HEK293T (cell line): ENCODE measurements at regions not wholly inside any gene's neighbourhood (a gene's known extent, or its start where the extent isn't known, plus 50 kb on each side); places are given as distances from the start of the nearest gene placed in this dataset.

Source experiments
- CTCF ChIA-PET: fragments of 350-600 bp; formaldehyde crosslinking; extraction: SDS; loops from one replicate; lab custom pipeline; 2021; ENCODE audit warnings: antibody characterized with exemption, inconsistent platforms; lab: Yijun Ruan, JAX
- POLR2A ChIA-PET: fragments of 350-600 bp; formaldehyde crosslinking; extraction: SDS; loops from one replicate; lab custom pipeline; 2020; ENCODE audit warnings: antibody characterized with exemption, inconsistent platforms; lab: Yijun Ruan, JAX
- DNase-seq: peaks from one replicate; pipeline ENCODE4 v3.0.0; 2012; ENCODE audit warnings: mixed read lengths; ENCODE audit errors: extremely low spot score
- ARNT ChIP-seq: fragments of 450-650 bp; IDR thresholded peaks from 2 replicates; pipeline ENCODE4 v1.6.1; 2017; ENCODE audit warnings: mild to moderate bottlenecking
- BHLHE40 ChIP-seq: fragments of 450-650 bp; IDR thresholded peaks from 2 replicates; pipeline ENCODE4 v1.6.1; 2016; ENCODE audit warnings: mild to moderate bottlenecking, moderate library complexity, borderline replicate concordance
- CTBP1 ChIP-seq: fragments of 450-650 bp; IDR thresholded peaks from 2 replicates; pipeline ENCODE4 v1.6.1; 2016; ENCODE audit warnings: borderline replicate concordance
- ELF4 ChIP-seq: fragments of 450-650 bp; IDR thresholded peaks from 2 replicates; pipeline ENCODE4 v1.6.1; 2017; ENCODE audit warnings: antibody characterized with exemption
- FOXA1 ChIP-seq: fragments of 450-650 bp; IDR thresholded peaks from 2 replicates; pipeline ENCODE4 v1.6.1; 2016; ENCODE audit warnings: mild to moderate bottlenecking
- FOXK2 ChIP-seq: fragments of 450-650 bp; IDR thresholded peaks from 2 replicates; pipeline ENCODE4 v1.6.1; 2016; ENCODE audit warnings: mild to moderate bottlenecking
- FOXM1 ChIP-seq: fragments of 450-650 bp; IDR thresholded peaks from 2 replicates; pipeline ENCODE4 v1.6.1; 2017; ENCODE audit warnings: mild to moderate bottlenecking, borderline replicate concordance
- HDGF ChIP-seq: fragments of 450-650 bp; IDR thresholded peaks from 2 replicates; pipeline ENCODE4 v1.6.1; 2017; ENCODE audit warnings: antibody characterized with exemption, borderline replicate concordance
- L3MBTL2 ChIP-seq: fragments of 450-650 bp; conservative IDR thresholded peaks from 2 replicates; pipeline ENCODE4 v1.6.1; 2016; ENCODE audit warnings: mild to moderate bottlenecking
- LEF1 ChIP-seq: fragments of 450-650 bp; IDR thresholded peaks from 2 replicates; pipeline ENCODE4 v1.6.1; 2017; ENCODE audit warnings: mild to moderate bottlenecking, borderline replicate concordance
- NFRKB ChIP-seq: fragments of 450-650 bp; IDR thresholded peaks from 2 replicates; pipeline ENCODE4 v1.6.1; 2016; ENCODE audit warnings: mild to moderate bottlenecking, moderate library complexity
- PKNOX1 ChIP-seq: fragments of 450-650 bp; IDR thresholded peaks from 2 replicates; pipeline ENCODE4 v1.6.1; 2016
- SP1 ChIP-seq: fragments of 450-650 bp; IDR thresholded peaks from 2 replicates; pipeline ENCODE4 v1.6.1; 2017
- SUZ12 ChIP-seq: fragments of 450-650 bp; IDR thresholded peaks from 2 replicates; pipeline ENCODE4 v1.6.1; 2016; ENCODE audit warnings: mild to moderate bottlenecking
- TARDBP ChIP-seq: fragments of 450-650 bp; IDR thresholded peaks from 2 replicates; pipeline ENCODE4 v1.6.1; 2016
- ZNF384 ChIP-seq: fragments of 450-650 bp; IDR thresholded peaks from 2 replicates; pipeline ENCODE4 v1.6.1; 2016

- POLR2A ChIA-PET = no interaction called here
Measured at GRCh38 chr17:69734656-69735055, 320.2 kb downstream of the MAP2K6 start.

GRCh38 chr17:69735285-69735684 lies 320.8 kb downstream of the MAP2K6 start:
- no peak for DNase-seq
- TF ChIP-seq HDGF = no peak
- no peak for TF ChIP-seq FOXM1
- TF ChIP-seq FOXA1 = no peak
- TF ChIP-seq BHLHE40 = no peak
- no peak for TF ChIP-seq TARDBP
- ChIA-PET CTCF (no interaction called here), POLR2A (no interaction called here)

More at GRCh38 chr17:69734656-69735055, 320.2 kb downstream of the MAP2K6 start:
- TF ChIP-seq LEF1 (no peak), SUZ12 (no peak), CTBP1 (no peak), FOXA1 (no peak), HDGF (no peak)
- no peak for DNase-seq
- CTCF ChIA-PET = no interaction called here

GRCh38 chr17:69743091-69743490 lies 328.6 kb downstream of the MAP2K6 start:
- DNase-seq = no peak
- TF ChIP-seq LEF1 = no peak
- TF ChIP-seq FOXK2 = no peak
- TF ChIP-seq SUZ12 = no peak
- no peak for TF ChIP-seq NFRKB
- no peak for TF ChIP-seq PKNOX1
- TF ChIP-seq ELF4 = no peak
- no peak for TF ChIP-seq CTBP1
- TF ChIP-seq ZNF384 = no peak
- TF ChIP-seq SP1 = no peak
- CTCF ChIA-PET = no interaction called here
- POLR2A ChIA-PET = no interaction called here

- no peak for TF ChIP-seq FOXA1
- no peak for TF ChIP-seq ZNF384
- no peak for TF ChIP-seq CTBP1
- no peak for TF ChIP-seq SP1
- TF ChIP-seq LEF1 = no peak
- TF ChIP-seq HDGF = no peak
- no peak for TF ChIP-seq ARNT
- TF ChIP-seq TARDBP = no peak
- no peak for TF ChIP-seq BHLHE40
- no peak for TF ChIP-seq FOXK2
- no peak for TF ChIP-seq FOXM1
- TF ChIP-seq ELF4 = no peak
- TF ChIP-seq PKNOX1 = no peak
- no peak for TF ChIP-seq SUZ12
- TF ChIP-seq L3MBTL2 = no peak
- TF ChIP-seq NFRKB = no peak
- ChIA-PET POLR2A (no interaction called here), CTCF (no interaction called here)
Measured at GRCh38 chr17:69744512-69745070, 330.1 kb downstream of the MAP2K6 start.

GRCh38 chr17:69749911-69750310 lies 325.1 kb upstream of the KCNJ16 start:
- no peak for DNase-seq
- CTCF ChIA-PET = no interaction called here
- POLR2A ChIA-PET = no interaction called here
- TF ChIP-seq ZNF384 = no peak
- no peak for TF ChIP-seq FOXA1
- TF ChIP-seq CTBP1 = no peak
- no peak for TF ChIP-seq HDGF
- no peak for TF ChIP-seq BHLHE40
- TF ChIP-seq TARDBP = no peak
- TF ChIP-seq SP1 = no peak
- no peak for TF ChIP-seq PKNOX1
- TF ChIP-seq SUZ12 = no peak
- no peak for TF ChIP-seq LEF1
- no peak for TF ChIP-seq FOXM1
- no peak for TF ChIP-seq FOXK2
- no peak for TF ChIP-seq NFRKB
- TF ChIP-seq ARNT = no peak

More at GRCh38 chr17:69744512-69745070, 330.1 kb downstream of the MAP2K6 start:
- no peak for DNase-seq

GRCh38 chr17:69757688-69758430 lies 317.2 kb upstream of the KCNJ16 start:
- ChIA-PET POLR2A (no interaction called here), CTCF (no interaction called here)
- TF ChIP-seq SP1 = no peak
- no peak for TF ChIP-seq FOXM1
- TF ChIP-seq LEF1 = no peak
- no peak for DNase-seq
